WERI-Rb-1 (cell line): ENCODE measurements at regions not wholly inside any gene's neighbourhood (a gene's known extent, or its start where the extent isn't known, plus 50 kb on each side); places are given as distances from the start of the nearest gene placed in this dataset.

Experiments used
- DNase-seq: peaks from one replicate; pipeline ENCODE4 v3.0.0-alpha.2; 2020
- H3K27ac ChIP-seq: fragments of 250-450 bp; sonication (Bioruptor Pico); 2 replicates; pipeline ENCODE4 v1.5.1; 2020; ENCODE audit warnings: mild to moderate bottlenecking, moderate library complexity
- H3K27me3 ChIP-seq: fragments of 250-450 bp; sonication (Bioruptor Pico); 2 replicates; pipeline ENCODE4 v1.5.1; 2021; ENCODE audit warnings: mild to moderate bottlenecking, low read depth, moderate library complexity; ENCODE audit not compliant: insufficient read depth, severe bottlenecking
- H3K36me3 ChIP-seq: fragments of 250-450 bp; sonication (Bioruptor Pico); 2 replicates; pipeline ENCODE4 v1.5.1; 2020; ENCODE audit warnings: mild to moderate bottlenecking, moderate library complexity
- H3K4me3 ChIP-seq: 2 replicates; pipeline ENCODE4 v1.5.1; 2011; ENCODE audit warnings: low read depth, mild to moderate bottlenecking, control low read depth, low read length
- H3K9me3 ChIP-seq: fragments of 250-450 bp; sonication (Bioruptor Pico); 2 replicates; pipeline ENCODE4 v1.5.1; 2021; ENCODE audit warnings: mild to moderate bottlenecking, moderate library complexity; ENCODE audit not compliant: severe bottlenecking
- CTCF ChIP-seq: IDR thresholded peaks from 2 replicates; pipeline ENCODE4 v1.5.1; 2011; ENCODE audit warnings: low read depth, mild to moderate bottlenecking, control low read depth, inconsistent platforms, low read length

- H3K9me3 ChIP-seq, result no peaks in the 10 kb centered on the region
- TF ChIP-seq CTCF, result no peak
- no peak overlapping the region for H3K27ac ChIP-seq
Observed at GRCh38 chr12:94091624-94092023, 56.8 kb upstream of the PLXNC1 start.

DNA sequence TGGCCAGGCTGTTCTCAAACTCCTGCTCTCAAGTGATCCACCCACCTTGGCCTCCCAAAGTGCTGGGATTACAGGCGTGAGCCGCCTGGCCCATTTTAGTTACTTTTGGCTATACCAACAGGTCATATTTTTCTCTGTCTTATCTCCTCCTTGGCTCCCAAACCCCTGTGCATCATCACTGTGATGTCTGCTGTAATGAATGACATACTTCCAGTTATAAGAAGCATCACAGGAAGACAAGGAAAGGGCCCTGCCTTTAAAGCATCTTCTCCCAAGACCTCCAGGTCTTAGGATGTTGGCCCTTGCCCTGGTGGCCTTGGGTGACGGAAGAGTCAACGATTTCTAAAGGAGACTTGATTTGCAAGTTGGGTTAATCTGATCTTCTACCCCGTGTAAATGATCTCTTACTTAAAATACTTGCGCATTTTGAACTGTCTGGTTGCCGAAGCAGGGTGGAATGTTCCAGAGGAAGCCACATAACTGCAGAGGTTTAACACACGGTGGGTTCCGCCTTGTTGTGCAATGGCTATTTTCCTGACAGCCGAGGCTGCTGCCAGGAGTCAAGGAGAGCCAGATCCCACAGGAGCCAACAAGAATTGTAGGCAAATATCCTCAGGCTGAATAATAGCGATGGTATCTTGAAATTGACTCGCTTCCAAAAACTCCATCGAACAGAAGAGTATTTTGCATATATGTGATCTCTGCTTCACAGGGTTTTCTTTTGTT, 55.7 kb upstream of the PLXNC1 start:
- Histone ChIP-seq H3K36me3 (no peaks in the 10 kb centered on the region), H3K9me3 (no peaks in the 10 kb centered on the region), H3K27ac (no peak overlapping the region), H3K4me3 (no peak overlapping the region), H3K27me3 (no peaks in the 10 kb centered on the region)
- DNase-seq, result no peak
- TF ChIP-seq CTCF, result no peak

More at GRCh38 chr12:94091624-94092023, 56.8 kb upstream of the PLXNC1 start:
- no peaks in the 10 kb centered on the region for H3K27me3 ChIP-seq
- no peak overlapping the region for H3K4me3 ChIP-seq
- DNase-seq, result no peak
- H3K36me3 ChIP-seq, result no peaks in the 10 kb centered on the region

- Histone ChIP-seq H3K36me3 (no peaks in the 10 kb centered on the region), H3K27ac (no peak overlapping the region), H3K27me3 (no peaks in the 10 kb centered on the region), H3K4me3 (no peak overlapping the region), H3K9me3 (no peaks in the 10 kb centered on the region)
- TF ChIP-seq CTCF, result no peak
- DNase-seq, result no peak
Observed at GRCh38 chr12:94094700-94095099, 53.7 kb upstream of the PLXNC1 start.

DNA sequence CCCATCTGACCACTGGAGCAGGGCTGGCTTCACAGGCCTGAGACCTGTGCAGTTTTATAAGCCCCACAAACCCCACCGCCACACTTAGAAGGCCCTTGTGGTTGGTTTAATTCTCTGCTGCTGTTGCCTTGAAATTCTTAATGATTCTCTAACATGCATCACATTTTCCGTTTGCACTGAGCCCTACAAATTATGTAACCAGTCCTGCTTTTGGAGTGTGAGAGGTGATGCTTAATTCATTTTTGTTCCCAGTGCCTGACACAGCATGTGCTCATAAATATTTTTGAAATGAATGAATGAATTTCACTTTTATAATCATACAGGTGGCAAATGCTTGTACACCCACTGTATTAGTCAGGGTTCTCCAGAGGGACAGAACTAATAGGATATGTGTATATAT, 52.8 kb upstream of the PLXNC1 start:
- no peaks in the 10 kb centered on the region for H3K36me3 ChIP-seq
- no peak overlapping the region for H3K27ac ChIP-seq
- H3K4me3 ChIP-seq, result no peak overlapping the region
- no peaks in the 10 kb centered on the region for H3K27me3 ChIP-seq
- no peak for DNase-seq
- H3K9me3 ChIP-seq, result no peaks in the 10 kb centered on the region
- TF ChIP-seq CTCF, result no peak

- no peak for TF ChIP-seq CTCF
Observed at GRCh38 chr12:94098466-94098865, 49.9 kb upstream of the PLXNC1 start.

More at GRCh38 chr12:94098466-94098865, 49.9 kb upstream of the PLXNC1 start:
- Histone ChIP-seq H3K36me3 (no peaks in the 10 kb centered on the region), H3K9me3 (no peaks in the 10 kb centered on the region), H3K27ac (no peak overlapping the region), H3K4me3 (no peak overlapping the region), H3K27me3 (no peaks in the 10 kb centered on the region)
- no peak for DNase-seq
